Fibroblast of lung (primary cell): ENCODE measurements at regions not wholly inside any gene's neighbourhood (a gene's known extent, or its start where the extent isn't known, plus 50 kb on each side); places are given as distances from the start of the nearest gene placed in this dataset.

Experiments
- DNase-seq, 2 donors: peaks; one replicate each; pipeline versions ENCODE4 v3.0.0 to v3.0.0-alpha.2; 2010; ENCODE audit warnings: low read depth in 2 of 2
- H2AFZ ChIP-seq: 2 replicates; pipeline ENCODE4 v1.5.1; 2012; ENCODE audit warnings: low read length, control low read depth, inconsistent platforms
- H3K27ac ChIP-seq: 2 replicates; pipeline ENCODE4 v1.5.1; 2011; ENCODE audit warnings: low read length, control low read depth; ENCODE audit not compliant: insufficient read depth
- H3K27me3 ChIP-seq: 2 replicates; pipeline ENCODE4 v1.5.1; 2011; ENCODE audit warnings: mild to moderate bottlenecking, low read length; ENCODE audit not compliant: control insufficient read depth, insufficient read depth
- H3K36me3 ChIP-seq: 2 replicates; pipeline ENCODE4 v1.5.1; 2011; ENCODE audit warnings: low read length; ENCODE audit not compliant: control insufficient read depth, insufficient read depth
- H3K4me1 ChIP-seq: 2 replicates; pipeline ENCODE4 v1.5.1; 2011; ENCODE audit warnings: low read length; ENCODE audit not compliant: control insufficient read depth, insufficient read depth; ENCODE audit errors: extremely low read depth
- H3K4me2 ChIP-seq: 2 replicates; pipeline ENCODE4 v1.5.1; 2011; ENCODE audit warnings: low read length, control low read depth; ENCODE audit not compliant: insufficient read depth; ENCODE audit errors: extremely low read depth
- H3K4me3 ChIP-seq, 4 experiments: fragments of 200-600 bp in 1 of 4; sonication (generic) in 1 of 4; replicated peaks in 1 of 4; 2 replicates each; pipeline ENCODE4 v1.5.1; 2011 to 2016; ENCODE audit warnings: low read length in 4 of 4, low read depth in 3 of 4, mild to moderate bottlenecking in 3 of 4, control low read depth in 2 of 4, inconsistent platforms in 1 of 4, mixed read lengths in 1 of 4; ENCODE audit not compliant: insufficient read depth in 1 of 4; ENCODE audit errors: control extremely low read depth in 1 of 4
- H3K79me2 ChIP-seq: 2 replicates; pipeline ENCODE4 v1.5.1; 2012; ENCODE audit warnings: mild to moderate bottlenecking, low read length, inconsistent platforms; ENCODE audit not compliant: control insufficient read depth, insufficient read depth
- H3K9ac ChIP-seq: 2 replicates; pipeline ENCODE4 v1.5.1; 2011; ENCODE audit warnings: mild to moderate bottlenecking, low read length, control low read depth; ENCODE audit not compliant: insufficient read depth
- H3K9me3 ChIP-seq: 2 replicates; pipeline ENCODE4 v1.5.1; 2012; ENCODE audit warnings: low read depth, low read length; ENCODE audit not compliant: control insufficient read depth, insufficient read depth
- H4K20me1 ChIP-seq: 2 replicates; pipeline ENCODE4 v1.5.1; 2011; ENCODE audit warnings: low read length; ENCODE audit not compliant: control insufficient read depth, insufficient read depth; ENCODE audit errors: extremely low read depth
- CTCF ChIP-seq, 2 donors: IDR thresholded peaks in 1 of 2; conservative IDR thresholded peaks in 1 of 2; 1 replicate in 1 of 2; 2 replicates in 1 of 2; pipeline ENCODE4 v1.5.1; 2011 to 2012; ENCODE audit warnings: low read length in 2 of 2, control low read depth in 1 of 2, inconsistent platforms in 1 of 2, low read depth in 1 of 2, mild to moderate bottlenecking in 1 of 2
- EZH2 ChIP-seq: IDR thresholded peaks from 2 replicates; pipeline ENCODE4 v1.5.1; 2012; ENCODE audit warnings: low read length, control low read depth, mild to moderate bottlenecking; ENCODE audit errors: missing control alignments

- no peak for DNase-seq
- H3K36me3 ChIP-seq: no peaks in the 10 kb centered on the region
- no peaks in the 10 kb centered on the region for H3K9me3 ChIP-seq
- no peak overlapping the region for H3K9ac ChIP-seq
- H3K4me2 ChIP-seq: no peak overlapping the region
- H3K27me3 ChIP-seq: no peaks in the 10 kb centered on the region
- H3K4me3 ChIP-seq: no peak overlapping the region
- TF ChIP-seq EZH2: no peak
- TF ChIP-seq CTCF (conservative IDR thresholded peaks at IDR 0.05 in 1 of 2, IDR thresholded peaks at IDR 0.05 in 1 of 2; ENCODE audit: low read depth in 1 of 2, low read length in 2 of 2): no peak
- H4K20me1 ChIP-seq: no peaks in the 10 kb centered on the region
- H3K27ac ChIP-seq: no peak overlapping the region
- no peaks in the 10 kb centered on the region for H3K4me1 ChIP-seq
- H3K79me2 ChIP-seq: no peaks in the 10 kb centered on the region
- H2AFZ ChIP-seq: no peak overlapping the region
Observed at GRCh38 chr13:65555962-65556361, 1674.2 kb downstream of the PCDH9 start.

GRCh38 chr13:65553096-65553727, 1676.9 kb downstream of the PCDH9 start:
- Histone ChIP-seq H3K79me2 (no peaks in the 10 kb centered on the region), H3K4me1 (no peaks in the 10 kb centered on the region), H3K36me3 (no peaks in the 10 kb centered on the region), H3K27ac (no peak overlapping the region), H2AFZ (no peak overlapping the region), H3K9ac (no peak overlapping the region), H3K4me2 (no peak overlapping the region), H4K20me1 (no peaks in the 10 kb centered on the region), H3K27me3 (no peaks in the 10 kb centered on the region), H3K9me3 (no peaks in the 10 kb centered on the region), H3K4me3 (no peak overlapping the region)
- TF ChIP-seq CTCF (conservative IDR thresholded peaks at IDR 0.05 in 1 of 2, IDR thresholded peaks at IDR 0.05 in 1 of 2; ENCODE audit: low read depth in 1 of 2, low read length in 2 of 2) (no peak), EZH2 (no peak)
- no peak for DNase-seq

GRCh38 chr13:65551208-65551607, 1678.9 kb downstream of the PCDH9 start:
- Histone ChIP-seq H4K20me1 (no peaks in the 10 kb centered on the region), H3K4me2 (no peak overlapping the region), H2AFZ (no peak overlapping the region), H3K79me2 (no peaks in the 10 kb centered on the region), H3K27ac (no peak overlapping the region), H3K4me3 (no peak overlapping the region), H3K36me3 (no peaks in the 10 kb centered on the region), H3K9me3 (no peaks in the 10 kb centered on the region), H3K4me1 (no peaks in the 10 kb centered on the region), H3K27me3 (no peaks in the 10 kb centered on the region), H3K9ac (no peak overlapping the region)
- DNase-seq: no peak
- TF ChIP-seq CTCF (conservative IDR thresholded peaks at IDR 0.05 in 1 of 2, IDR thresholded peaks at IDR 0.05 in 1 of 2; ENCODE audit: low read depth in 1 of 2, low read length in 2 of 2) (no peak), EZH2 (no peak)
